Spleen (tissue), 7 donors: ENCODE measurements at regions not wholly inside any gene's neighbourhood (a gene's known extent, or its start where the extent isn't known, plus 50 kb on each side); places are given as distances from the start of the nearest gene placed in this dataset.

Source experiments
- CTCF ChIP-seq, 11 experiments: fragments of 200-600 bp in 7 of 11; fragments of 450-650 bp in 4 of 11; sonication (generic) in 4 of 11; IDR thresholded peaks in 8 of 11; conservative IDR thresholded peaks in 3 of 11; 1 replicate in 7 of 11; 2 replicates in 4 of 11; pipeline versions ENCODE4 v1.4.0 to v1.8.0; 2016 to 2021; ENCODE audit warnings: antibody characterized with exemption in 11 of 11, inconsistent platforms in 4 of 11, mild to moderate bottlenecking in 1 of 11
- POLR2A ChIP-seq, 3 donors: fragments of 450-650 bp; IDR thresholded peaks; one replicate each; pipeline ENCODE4 v1.5.1; 2017; ENCODE audit warnings: antibody characterized with exemption in 3 of 3, mild to moderate bottlenecking in 1 of 3
- POLR2AphosphoS5 ChIP-seq, 3 donors: sonication (generic); formaldehyde crosslinking; IDR thresholded peaks; one replicate each; pipeline ENCODE4 v1.5.1; 2017; ENCODE audit warnings: antibody characterized with exemption in 3 of 3
- donor health status: DM: no; HTN: no; CAD: no; lungs with moderate emphysema.
- donor health status: DM: no; HTN: no; CAD: no.
- donor health status: DM: no; HTN: no; CAD: no.

- TF ChIP-seq CTCF (IDR thresholded peaks at IDR 0.05 in 8 of 11, conservative IDR thresholded peaks at IDR 0.05 in 3 of 11) = no peak
- no peak for TF ChIP-seq POLR2A (IDR thresholded peaks at IDR 0.05)
- TF ChIP-seq POLR2AphosphoS5 (IDR thresholded peaks at IDR 0.05) = no peak
Observed at GRCh38 chr10:83983578-83984255, 155.6 kb upstream of the GHITM start.
